ENCODE measurements at regions not wholly inside any gene's neighbourhood (a gene's known extent, or its start where the extent isn't known, plus 50 kb on each side); places are given as distances from the start of the nearest gene placed in this dataset.

DNA sequence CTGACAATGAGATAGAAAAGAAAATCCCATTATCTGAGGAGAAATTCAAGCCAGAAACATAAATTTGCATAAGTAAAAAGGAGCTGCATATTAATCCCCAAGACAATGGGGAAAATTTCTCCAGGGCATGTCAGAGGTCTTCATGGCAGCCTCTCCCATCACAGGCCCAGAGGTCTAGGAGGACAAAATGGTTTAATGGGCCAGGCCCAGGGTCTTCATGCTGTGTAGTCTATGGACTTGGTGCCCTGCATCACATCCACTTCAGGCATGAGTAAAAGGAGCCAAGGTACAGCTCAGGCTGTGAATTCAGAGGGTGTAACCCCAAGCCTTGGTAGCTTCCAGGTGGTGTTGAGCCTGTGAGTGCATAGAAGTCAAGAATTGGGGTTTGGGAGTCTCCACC lies 1097.2 kb upstream of the RAG2 start:
- no TSS peak for BruUV-seq (replicated peaks)
- Histone ChIP-seq H3K9me3 (ENCODE audit: low read length) (no peaks in the 10 kb centered on the region), H3K36me3 (ENCODE audit: insufficient read depth, low read length) (no peaks in the 10 kb centered on the region), H3K4me1 (ENCODE audit: insufficient read depth, low read length, poor library complexity, severe bottlenecking) (no peaks in the 10 kb centered on the region), H3K27ac (ENCODE audit: low read depth, low read length, poor library complexity, severe bottlenecking) (no peak overlapping the region), H3K79me2 (ENCODE audit: insufficient read depth, low read depth, low read length) (no peaks in the 10 kb centered on the region), H3K4me2 (ENCODE audit: low read length) (no peak overlapping the region), H2AFZ (ENCODE audit: low read length) (no peak overlapping the region), H3K4me3 (ENCODE audit: low read depth, low read length, poor library complexity, severe bottlenecking) (no peak overlapping the region), H3K9me2 (ENCODE audit: insufficient read depth, low read length) (no peaks in the 10 kb centered on the region), H4K20me1 (ENCODE audit: insufficient read depth, low read length) (no peaks in the 10 kb centered on the region)
- ChIA-PET POLR2A (no interaction called here), CTCF (ENCODE audit: unreplicated experiment) (no interaction called here)
- intact Hi-C loops (cut with micrococcal nuclease; ENCODE audit: unreplicated experiment), result no loop called here
- no peak for TF ChIP-seq EZH2phosphoT487 (IDR thresholded peaks at IDR 0.05; ENCODE audit: borderline replicate concordance, low read depth, low read length)
- TF ChIP-seq, protein P1, sequence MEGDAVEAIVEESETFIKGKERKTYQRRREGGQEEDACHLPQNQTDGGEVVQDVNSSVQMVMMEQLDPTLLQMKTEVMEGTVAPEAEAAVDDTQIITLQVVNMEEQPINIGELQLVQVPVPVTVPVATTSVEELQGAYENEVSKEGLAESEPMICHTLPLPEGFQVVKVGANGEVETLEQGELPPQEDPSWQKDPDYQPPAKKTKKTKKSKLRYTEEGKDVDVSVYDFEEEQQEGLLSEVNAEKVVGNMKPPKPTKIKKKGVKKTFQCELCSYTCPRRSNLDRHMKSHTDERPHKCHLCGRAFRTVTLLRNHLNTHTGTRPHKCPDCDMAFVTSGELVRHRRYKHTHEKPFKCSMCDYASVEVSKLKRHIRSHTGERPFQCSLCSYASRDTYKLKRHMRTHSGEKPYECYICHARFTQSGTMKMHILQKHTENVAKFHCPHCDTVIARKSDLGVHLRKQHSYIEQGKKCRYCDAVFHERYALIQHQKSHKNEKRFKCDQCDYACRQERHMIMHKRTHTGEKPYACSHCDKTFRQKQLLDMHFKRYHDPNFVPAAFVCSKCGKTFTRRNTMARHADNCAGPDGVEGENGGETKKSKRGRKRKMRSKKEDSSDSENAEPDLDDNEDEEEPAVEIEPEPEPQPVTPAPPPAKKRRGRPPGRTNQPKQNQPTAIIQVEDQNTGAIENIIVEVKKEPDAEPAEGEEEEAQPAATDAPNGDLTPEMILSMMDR (conservative IDR thresholded peaks at IDR 0.05; ENCODE audit: low read length), result no peak
- DNase-seq (ENCODE audit: low spot score), result no peak

DNA sequence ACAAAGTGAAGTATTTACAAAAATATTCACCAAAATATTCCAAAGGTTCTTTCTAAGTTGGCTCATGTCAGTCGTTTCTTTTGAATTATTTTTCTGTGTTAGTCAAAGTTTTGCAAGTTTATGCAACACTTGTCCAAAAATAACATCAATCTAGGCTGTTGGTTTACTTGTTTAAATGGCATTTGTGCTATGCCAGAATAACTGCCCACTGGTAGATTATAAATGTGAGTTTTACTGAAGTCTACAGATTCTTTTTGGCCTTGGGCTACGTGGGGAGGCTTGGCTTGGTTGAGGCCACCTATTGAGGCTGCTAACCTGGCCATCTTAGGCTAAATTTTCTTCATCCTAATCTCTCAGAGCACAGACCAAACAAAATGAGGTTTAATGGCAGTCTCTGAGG lies 1091.9 kb upstream of the RAG2 start:
- Histone ChIP-seq H3K9me2 (ENCODE audit: insufficient read depth, low read length) (no peaks in the 10 kb centered on the region), H3K36me3 (ENCODE audit: insufficient read depth, low read length) (no peaks in the 10 kb centered on the region), H3K4me3 (ENCODE audit: low read depth, low read length, poor library complexity, severe bottlenecking) (no peak overlapping the region), H3K9me3 (ENCODE audit: low read length) (no peaks in the 10 kb centered on the region), H3K79me2 (ENCODE audit: insufficient read depth, low read depth, low read length) (no peaks in the 10 kb centered on the region), H2AFZ (ENCODE audit: low read length) (no peak overlapping the region), H3K4me2 (ENCODE audit: low read length) (no peak overlapping the region), H3K4me1 (ENCODE audit: insufficient read depth, low read length, poor library complexity, severe bottlenecking) (no peaks in the 10 kb centered on the region), H3K27ac (ENCODE audit: low read depth, low read length, poor library complexity, severe bottlenecking) (no peak overlapping the region), H4K20me1 (ENCODE audit: insufficient read depth, low read length) (no peaks in the 10 kb centered on the region)
- TF ChIP-seq EZH2phosphoT487 (IDR thresholded peaks at IDR 0.05; ENCODE audit: borderline replicate concordance, low read depth, low read length), result no peak
- TF ChIP-seq, protein P1 (conservative IDR thresholded peaks at IDR 0.05; ENCODE audit: low read length), result no peak
- no peak for DNase-seq (ENCODE audit: low spot score)
- POLR2A ChIA-PET, result no interaction called here
- BruUV-seq (replicated peaks), result no TSS peak
- CTCF ChIA-PET (ENCODE audit: unreplicated experiment), result no interaction called here
- intact Hi-C loops (cut with micrococcal nuclease; ENCODE audit: unreplicated experiment), result no loop called here

DNA sequence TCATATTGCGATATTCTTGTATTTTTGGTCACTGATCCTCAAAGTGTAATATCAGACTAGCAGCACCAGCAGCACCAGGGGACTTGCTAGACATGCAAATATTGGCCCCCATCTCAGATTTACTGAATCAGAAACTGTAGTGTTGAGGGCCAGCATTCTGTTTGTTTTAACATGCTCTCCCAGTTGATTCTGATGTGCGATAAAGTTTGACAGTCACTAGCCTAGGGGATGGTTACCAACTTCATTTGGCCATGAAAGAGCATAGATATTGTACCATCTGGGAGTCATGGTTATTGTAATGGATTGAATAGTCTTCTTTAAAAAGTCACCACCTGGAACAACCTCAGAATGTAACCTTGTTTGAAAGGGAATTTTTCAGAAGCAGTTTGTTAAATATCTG lies 1090.4 kb upstream of the RAG2 start:
- intact Hi-C loops (cut with micrococcal nuclease; ENCODE audit: unreplicated experiment), result no loop called here
- no peak overlapping the region for H3K27ac ChIP-seq (ENCODE audit: low read depth, low read length, poor library complexity, severe bottlenecking)
- H3K36me3 ChIP-seq (ENCODE audit: insufficient read depth, low read length), result no peaks in the 10 kb centered on the region
- H3K79me2 ChIP-seq (ENCODE audit: insufficient read depth, low read depth, low read length), result no peaks in the 10 kb centered on the region
- no TSS peak for BruUV-seq (replicated peaks)
- ChIA-PET POLR2A (no interaction called here), CTCF (ENCODE audit: unreplicated experiment) (no interaction called here)
- no peak for DNase-seq (ENCODE audit: low spot score)
- H3K4me2 ChIP-seq (ENCODE audit: low read length), result no peak overlapping the region
- H3K4me1 ChIP-seq (ENCODE audit: insufficient read depth, low read length, poor library complexity, severe bottlenecking), result no peaks in the 10 kb centered on the region
- no peak overlapping the region for H2AFZ ChIP-seq (ENCODE audit: low read length)
- H3K4me3 ChIP-seq (ENCODE audit: low read depth, low read length, poor library complexity, severe bottlenecking), result no peak overlapping the region
- no peaks in the 10 kb centered on the region for H4K20me1 ChIP-seq (ENCODE audit: insufficient read depth, low read length)
- no peak for TF ChIP-seq EZH2phosphoT487 (IDR thresholded peaks at IDR 0.05; ENCODE audit: borderline replicate concordance, low read depth, low read length)
- TF ChIP-seq, protein P1 (conservative IDR thresholded peaks at IDR 0.05; ENCODE audit: low read length), result no peak
- no peaks in the 10 kb centered on the region for H3K9me2 ChIP-seq (ENCODE audit: insufficient read depth, low read length)
- H3K9me3 ChIP-seq (ENCODE audit: low read length), result no peaks in the 10 kb centered on the region; the same call in 1 of the 2 replicates

All from OCI-LY7 (cell line).